Gastroesophageal sphincter (tissue), 3 donors: ENCODE measurements at regions not wholly inside any gene's neighbourhood (a gene's known extent, or its start where the extent isn't known, plus 50 kb on each side); places are given as distances from the start of the nearest gene placed in this dataset.

Source experiments
- POLR2A ChIP-seq, 2 donors: fragments of 450-650 bp; IDR thresholded peaks; one replicate each; pipeline ENCODE4 v1.6.1; 2017; ENCODE audit warnings: antibody characterized with exemption in 2 of 2, mild to moderate bottlenecking in 2 of 2, moderate library complexity in 1 of 2
- TF ChIP-seq, protein P1 (sequence below), 4 experiments: fragments of 200-600 bp in 2 of 4; fragments of 450-650 bp in 2 of 4; sonication (generic) in 1 of 4; IDR thresholded peaks; one replicate each; pipeline ENCODE4 v1.5.1; 2017 to 2019; ENCODE audit warnings: antibody characterized with exemption in 4 of 4, mild to moderate bottlenecking in 2 of 4, moderate library complexity in 2 of 4

GRCh38 chr1:55650444-55650843 lies 435.3 kb upstream of the USP24 start:
- no peak for TF ChIP-seq POLR2A (IDR thresholded peaks at IDR 0.05)
- TF ChIP-seq, protein P1, sequence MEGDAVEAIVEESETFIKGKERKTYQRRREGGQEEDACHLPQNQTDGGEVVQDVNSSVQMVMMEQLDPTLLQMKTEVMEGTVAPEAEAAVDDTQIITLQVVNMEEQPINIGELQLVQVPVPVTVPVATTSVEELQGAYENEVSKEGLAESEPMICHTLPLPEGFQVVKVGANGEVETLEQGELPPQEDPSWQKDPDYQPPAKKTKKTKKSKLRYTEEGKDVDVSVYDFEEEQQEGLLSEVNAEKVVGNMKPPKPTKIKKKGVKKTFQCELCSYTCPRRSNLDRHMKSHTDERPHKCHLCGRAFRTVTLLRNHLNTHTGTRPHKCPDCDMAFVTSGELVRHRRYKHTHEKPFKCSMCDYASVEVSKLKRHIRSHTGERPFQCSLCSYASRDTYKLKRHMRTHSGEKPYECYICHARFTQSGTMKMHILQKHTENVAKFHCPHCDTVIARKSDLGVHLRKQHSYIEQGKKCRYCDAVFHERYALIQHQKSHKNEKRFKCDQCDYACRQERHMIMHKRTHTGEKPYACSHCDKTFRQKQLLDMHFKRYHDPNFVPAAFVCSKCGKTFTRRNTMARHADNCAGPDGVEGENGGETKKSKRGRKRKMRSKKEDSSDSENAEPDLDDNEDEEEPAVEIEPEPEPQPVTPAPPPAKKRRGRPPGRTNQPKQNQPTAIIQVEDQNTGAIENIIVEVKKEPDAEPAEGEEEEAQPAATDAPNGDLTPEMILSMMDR (IDR thresholded peaks at IDR 0.05) = no peak
